ENCODE measurements at regions not wholly inside any gene's neighbourhood (a gene's known extent, or its start where the extent isn't known, plus 50 kb on each side); places are given as distances from the start of the nearest gene placed in this dataset.
"Not testable (repeated sequence)": the region's sequence is repeated elsewhere in the genome, so short reads cannot be mapped to it uniquely, and the experiment has no call there.

DNA sequence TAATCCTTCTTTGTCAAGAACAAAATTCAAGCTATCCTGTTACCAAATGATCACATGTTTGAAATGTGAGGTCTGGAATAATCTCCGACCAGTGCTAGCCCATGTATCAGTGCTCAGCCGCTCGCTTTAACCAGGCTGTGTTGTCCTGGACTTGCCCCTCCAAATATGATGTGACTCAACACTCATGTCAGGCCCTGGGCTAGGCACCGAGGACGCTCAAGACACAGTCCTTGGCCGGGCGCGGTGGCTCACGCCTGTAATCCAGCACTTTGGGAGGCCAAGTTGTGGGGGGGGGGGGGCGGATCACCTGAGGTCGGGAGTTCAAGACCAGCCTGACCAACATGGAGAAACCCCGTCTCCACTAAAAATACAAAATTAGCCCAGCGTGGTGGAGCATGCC lies 54.1 kb upstream of the WNT7B start:
- no peak overlapping the region for H3K4me3 ChIP-seq (ENCODE audit: low read length)
- DNase-seq (ENCODE audit: low read depth), result no peak
- TF ChIP-seq CTCF (IDR thresholded peaks at IDR 0.05; ENCODE audit: insufficient read depth, low read depth, low read length, missing control alignments), result no peak

DNA sequence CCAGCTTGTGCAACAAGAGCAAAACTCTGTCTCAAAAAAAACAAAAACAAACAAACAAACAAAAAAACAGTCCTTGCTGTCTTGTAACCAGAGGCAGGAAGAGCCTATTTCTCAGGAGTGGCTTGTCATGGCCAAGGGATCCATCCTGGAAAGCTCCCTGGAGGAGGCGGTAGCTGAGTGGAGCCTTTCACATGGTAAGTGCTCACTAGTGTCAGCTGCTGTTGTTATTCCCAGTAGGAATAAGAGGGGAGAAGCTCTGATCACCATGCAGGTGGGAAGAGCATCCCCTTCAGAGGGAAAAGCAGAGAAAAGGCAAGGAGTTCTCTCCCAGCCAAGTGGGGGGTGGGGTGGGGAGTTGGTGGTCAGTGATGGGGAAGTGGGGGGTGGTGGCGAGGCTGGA lies 54.6 kb upstream of the WNT7B start:
- no peak for DNase-seq (ENCODE audit: low read depth)
- no peak overlapping the region for H3K4me3 ChIP-seq (ENCODE audit: low read length)
- no peak for TF ChIP-seq CTCF (IDR thresholded peaks at IDR 0.05; ENCODE audit: insufficient read depth, low read depth, low read length, missing control alignments)

GRCh38 chr22:46031965-46032851 lies 55.2 kb upstream of the WNT7B start:
- H3K4me3 ChIP-seq (ENCODE audit: low read length), result no peak overlapping the region
- DNase-seq (ENCODE audit: low read depth), result no peak
- no peak for TF ChIP-seq CTCF (IDR thresholded peaks at IDR 0.05; ENCODE audit: insufficient read depth, low read depth, low read length, missing control alignments)

DNA sequence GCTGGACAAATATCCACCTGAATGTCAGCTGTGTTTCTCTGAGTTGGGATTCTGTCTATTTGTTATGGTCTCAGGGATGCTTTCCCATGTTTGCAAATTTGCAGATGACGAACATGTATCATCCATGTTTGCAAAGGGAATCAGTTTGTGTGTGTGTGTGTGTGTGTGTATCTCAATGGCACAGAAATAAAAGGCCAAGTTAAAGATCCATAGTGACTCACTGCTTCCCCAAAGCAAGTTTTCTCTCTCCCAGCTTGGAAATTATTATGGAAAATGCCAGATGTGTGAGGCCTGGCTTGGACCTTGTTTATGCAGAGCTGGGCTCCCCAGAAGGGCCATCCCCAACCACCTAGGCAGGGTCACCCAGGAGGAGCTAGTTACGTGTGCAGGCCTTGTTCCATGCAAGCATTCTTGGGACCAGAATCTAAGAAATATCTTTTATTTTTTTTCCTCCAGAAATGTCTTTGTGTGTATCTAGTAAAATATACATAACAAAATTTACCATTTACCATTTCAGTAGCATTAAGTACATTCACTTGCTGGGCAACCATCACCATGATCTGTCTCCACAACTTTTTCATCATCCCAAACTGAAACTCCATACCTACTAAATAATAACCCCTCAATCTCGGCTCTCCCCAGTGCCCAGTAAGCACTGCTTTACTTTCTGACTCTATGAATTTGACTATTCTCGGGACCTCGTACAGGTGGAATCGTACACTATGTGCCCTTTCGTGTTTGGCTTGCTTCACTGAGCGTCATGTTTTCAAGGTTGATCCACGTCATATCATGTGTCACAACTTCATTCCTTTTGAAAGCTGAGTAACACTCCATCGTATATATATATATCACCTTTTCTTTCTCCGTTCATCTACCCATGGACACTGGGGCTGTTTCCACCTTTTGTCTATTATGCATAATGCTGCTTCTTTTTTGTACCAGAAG lies 56.6 kb upstream of the WNT7B start:
- H3K4me3 ChIP-seq (ENCODE audit: low read length), result no peak overlapping the region
- DNase-seq (ENCODE audit: low read depth), result no peak
- no peak for TF ChIP-seq CTCF (IDR thresholded peaks at IDR 0.05; ENCODE audit: insufficient read depth, low read depth, low read length, missing control alignments)

- H3K4me3 ChIP-seq (ENCODE audit: low read length); DNase-seq (ENCODE audit: low read depth): not testable (repeated sequence)
Observed at GRCh38 chr22:46034480-46034879, 57.5 kb upstream of the WNT7B start.

DNA sequence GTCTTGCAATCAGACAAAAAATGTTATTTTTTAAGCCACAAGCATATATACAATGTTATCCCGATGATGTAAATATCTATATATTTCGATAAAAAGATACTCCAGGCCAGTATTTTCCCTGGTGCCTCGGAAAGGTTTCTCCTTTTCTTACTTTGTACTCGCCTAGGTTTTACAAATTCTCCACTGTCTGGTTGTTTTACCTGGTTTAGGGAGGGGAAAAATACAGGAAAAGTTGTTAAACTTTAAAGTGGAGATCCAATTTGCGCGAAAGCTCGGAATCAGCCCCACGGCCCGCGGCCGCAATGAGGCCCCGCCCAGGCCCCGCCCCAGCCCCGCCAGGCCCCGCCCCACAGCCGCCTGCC lies 58.4 kb upstream of the WNT7B start:
- no peak for DNase-seq (ENCODE audit: low read depth)
- no peak for TF ChIP-seq CTCF (IDR thresholded peaks at IDR 0.05; ENCODE audit: insufficient read depth, low read depth, low read length, missing control alignments)
- H3K4me3 ChIP-seq (ENCODE audit: low read length), result peak overlapping the region; percentile 64
